Activated naive CD8-positive, alpha-beta T cell treated with anti-CD3 and anti-CD28 coated beads, Interleukin-2, amount 50 U/mL, for 24 hours (primary cell): ENCODE measurements at regions not wholly inside any gene's neighbourhood (a gene's known extent, or its start where the extent isn't known, plus 50 kb on each side); places are given as distances from the start of the nearest gene placed in this dataset.

Experiments
- ATAC-seq: fragments of 150-1000 bp; cut with Tn5 transposase; one replicate; pipeline ENCODE4 v1.10.0; 2021
- DNase-seq: peaks from one replicate; pipeline ENCODE4 v3.0.0; 2021
- H3K27ac Mint-ChIP-seq: one replicate; pipeline ENCODE4 v1.8.0; 2021; ENCODE audit warnings: mild to moderate bottlenecking, mixed read lengths
- H3K27me3 Mint-ChIP-seq: one replicate; pipeline ENCODE4 v1.8.0; 2021; ENCODE audit warnings: mixed read lengths
- H3K36me3 Mint-ChIP-seq: one replicate; pipeline ENCODE4 v1.8.0; 2021; ENCODE audit warnings: low read depth, mixed read lengths
- H3K4me1 Mint-ChIP-seq: one replicate; pipeline ENCODE4 v1.8.0; 2021; ENCODE audit warnings: mixed read lengths
- H3K4me3 Mint-ChIP-seq: one replicate; pipeline ENCODE4 v1.8.0; 2021; ENCODE audit warnings: mild to moderate bottlenecking, moderate library complexity, mixed read lengths
- H3K9me3 Mint-ChIP-seq: one replicate; pipeline ENCODE4 v1.8.0; 2021; ENCODE audit warnings: mixed read lengths

DNA sequence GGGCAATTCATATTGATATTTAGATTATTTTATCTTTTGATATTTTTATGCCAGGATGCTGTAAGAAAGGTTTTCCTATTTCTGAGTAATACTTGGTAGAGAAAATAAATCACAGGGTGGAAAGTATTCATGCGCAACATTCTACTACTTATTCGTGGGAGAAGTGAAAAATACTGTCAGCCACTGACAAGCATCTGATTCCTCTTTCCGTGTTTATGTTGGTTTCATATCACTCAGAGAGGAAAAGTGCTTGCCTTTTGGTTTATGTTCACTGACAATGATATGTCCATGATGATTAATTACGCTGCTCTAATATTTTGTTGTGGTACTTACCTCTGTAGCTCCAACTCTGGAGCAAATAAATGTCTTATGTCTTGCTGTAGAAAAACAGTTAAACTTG, 429.4 kb downstream of the EDEM1 start:
- Mint-ChIP-seq H3K27ac (no peak overlapping the region), H3K27me3 (no peaks in the 10 kb centered on the region), H3K9me3 (peaks cover 3% of the 10 kb centered on the region), H3K4me1 (no peaks in the 10 kb centered on the region), H3K36me3 (no peaks in the 10 kb centered on the region), H3K4me3 (no peak overlapping the region)
- ATAC-seq (no peak), DNase-seq (no peak)

DNA sequence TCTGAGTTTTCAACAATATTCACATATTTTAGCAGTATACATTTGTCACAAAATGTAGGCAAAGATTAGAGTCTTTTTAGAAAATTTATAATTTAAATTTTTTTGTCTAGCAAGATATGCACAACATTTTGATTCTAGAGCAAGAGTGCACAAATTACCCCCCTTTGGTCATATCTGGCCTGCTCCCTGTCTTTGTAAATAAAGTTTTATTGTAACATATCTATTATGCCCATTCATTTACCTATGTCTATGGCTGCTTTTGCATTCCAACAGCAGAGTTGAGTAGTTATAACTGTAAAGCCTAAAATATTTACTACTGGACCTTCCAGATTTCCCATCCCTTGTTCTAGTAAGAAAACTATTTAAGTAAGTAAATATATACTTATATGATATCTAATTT, 430.7 kb downstream of the EDEM1 start:
- Mint-ChIP-seq H3K4me3 (no peak overlapping the region), H3K36me3 (no peaks in the 10 kb centered on the region), H3K4me1 (no peaks in the 10 kb centered on the region), H3K9me3 (peaks cover 7% of the 10 kb centered on the region), H3K27me3 (no peaks in the 10 kb centered on the region), H3K27ac (no peak overlapping the region)
- ATAC-seq (no peak), DNase-seq (no peak)

DNA sequence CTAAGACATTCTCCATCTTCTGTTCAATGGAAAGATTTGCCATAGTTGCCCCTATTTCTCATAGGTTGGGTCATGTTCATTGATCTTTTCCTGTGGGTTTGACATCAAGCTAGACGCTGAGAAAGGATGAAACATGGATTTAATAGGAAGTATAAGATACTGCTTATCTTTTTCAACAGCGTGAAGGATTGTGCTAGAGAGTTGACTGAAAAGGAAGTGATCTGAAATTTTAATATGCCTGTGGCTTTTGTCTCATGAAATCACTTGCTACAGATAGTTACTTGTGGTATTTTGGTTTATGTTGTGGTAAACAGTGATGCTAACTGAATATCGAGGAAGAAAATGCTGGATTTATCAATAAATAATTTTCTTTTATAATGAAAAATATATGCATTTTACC, 442.9 kb downstream of the EDEM1 start:
- no peak for DNase-seq
- ATAC-seq: no peak
- no peaks in the 10 kb centered on the region for H3K4me1 Mint-ChIP-seq
- peaks cover 4% of the 10 kb centered on the region for H3K9me3 Mint-ChIP-seq
- no peak overlapping the region for H3K4me3 Mint-ChIP-seq
- no peaks in the 10 kb centered on the region for H3K27me3 Mint-ChIP-seq
- H3K27ac Mint-ChIP-seq: no peak overlapping the region
- H3K36me3 Mint-ChIP-seq: no peaks in the 10 kb centered on the region

DNA sequence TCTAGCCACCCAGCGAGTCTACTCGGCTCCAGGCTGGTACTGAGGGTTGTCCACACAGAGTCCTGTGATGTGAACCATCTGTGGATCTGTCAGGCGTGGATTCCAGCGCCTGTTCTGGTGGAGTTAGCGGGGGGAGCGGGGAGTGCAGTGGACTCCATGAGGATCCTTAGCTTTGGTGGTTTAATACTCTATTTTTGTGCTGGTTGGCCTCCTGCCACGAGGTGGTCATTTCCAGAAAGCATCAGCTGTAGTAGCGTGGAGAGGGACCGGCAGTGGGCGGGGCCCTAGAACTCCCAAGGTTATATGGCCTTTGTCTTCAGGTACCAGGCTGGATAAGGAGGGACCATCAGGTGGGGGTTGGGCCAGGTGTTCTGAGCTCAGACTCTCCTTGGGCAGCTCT, 446.5 kb downstream of the EDEM1 start:
- Mint-ChIP-seq H3K27ac (no peak overlapping the region), H3K27me3 (no peaks in the 10 kb centered on the region), H3K4me1 (no peaks in the 10 kb centered on the region), H3K36me3 (no peaks in the 10 kb centered on the region), H3K4me3 (no peak overlapping the region), H3K9me3 (peaks cover 14% of the 10 kb centered on the region)
- no peak for ATAC-seq
- DNase-seq: no peak

DNA sequence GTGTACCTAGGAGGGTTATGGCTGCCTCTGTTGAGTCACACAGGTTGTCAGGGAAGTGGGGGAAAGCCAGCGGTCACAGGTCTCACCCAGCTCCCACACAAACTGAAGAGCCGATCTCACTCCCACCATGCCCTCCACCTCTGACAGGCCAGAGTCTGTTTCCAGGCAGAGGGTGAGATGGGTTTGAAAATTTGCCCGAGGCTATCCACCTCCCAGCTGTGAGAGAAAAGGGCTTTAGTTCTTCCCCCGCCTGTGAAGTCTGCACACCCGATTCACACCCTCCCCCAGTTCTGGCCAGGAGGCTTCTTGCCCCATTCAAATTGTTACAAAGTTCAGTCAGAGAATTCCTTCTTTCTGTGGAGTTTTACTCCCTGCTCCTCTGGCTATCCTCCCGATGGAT, 446.9 kb downstream of the EDEM1 start:
- Mint-ChIP-seq H3K36me3 (no peaks in the 10 kb centered on the region), H3K4me1 (no peaks in the 10 kb centered on the region), H3K27me3 (no peaks in the 10 kb centered on the region), H3K4me3 (no peak overlapping the region), H3K27ac (no peak overlapping the region), H3K9me3 (peaks cover 16% of the 10 kb centered on the region)
- DNase-seq (no peak), ATAC-seq (no peak)

DNA sequence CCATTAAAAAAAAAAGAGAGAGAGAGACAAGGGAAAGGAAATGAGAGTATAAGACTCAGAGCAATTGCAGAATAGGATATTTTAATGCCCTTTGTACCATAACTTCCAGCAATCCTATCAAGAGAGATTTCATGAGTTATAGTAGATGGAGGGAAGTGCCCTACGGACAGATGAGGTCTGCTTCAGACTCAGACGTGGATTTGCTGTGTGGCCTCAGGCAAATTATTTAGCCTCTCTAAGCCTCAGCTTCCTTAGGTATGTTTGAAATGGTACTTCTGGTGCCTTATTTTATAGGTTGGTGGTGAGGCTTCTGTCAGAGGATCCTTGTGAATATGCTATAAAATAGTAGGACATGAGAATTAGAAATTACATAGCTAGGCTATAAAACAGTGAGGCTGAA, 448.2 kb downstream of the EDEM1 start:
- Mint-ChIP-seq H3K36me3 (no peaks in the 10 kb centered on the region), H3K27ac (no peak overlapping the region), H3K4me3 (no peak overlapping the region), H3K27me3 (no peaks in the 10 kb centered on the region), H3K9me3 (peaks cover 16% of the 10 kb centered on the region), H3K4me1 (no peaks in the 10 kb centered on the region)
- ATAC-seq (no peak), DNase-seq (no peak)

DNA sequence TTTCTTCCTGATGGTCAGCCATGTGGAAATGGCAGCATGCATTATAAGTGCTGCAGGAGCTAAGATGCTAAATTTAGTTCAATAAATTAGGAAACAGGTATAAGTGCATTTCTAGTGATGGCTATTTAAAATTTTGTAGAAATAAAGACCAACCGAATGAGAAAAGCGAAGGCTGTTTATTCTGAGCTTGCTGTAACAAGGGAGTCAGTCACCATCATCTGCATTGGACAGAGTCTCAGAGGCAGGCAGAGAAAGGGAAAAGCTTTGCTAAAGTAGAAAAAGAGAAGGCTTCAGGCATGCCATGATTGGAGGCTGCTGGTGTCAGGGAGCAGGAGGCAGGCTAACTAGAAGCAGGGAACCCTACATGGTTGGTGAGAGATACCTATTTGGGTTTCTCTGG, 451.0 kb downstream of the EDEM1 start:
- DNase-seq: no peak

DNA sequence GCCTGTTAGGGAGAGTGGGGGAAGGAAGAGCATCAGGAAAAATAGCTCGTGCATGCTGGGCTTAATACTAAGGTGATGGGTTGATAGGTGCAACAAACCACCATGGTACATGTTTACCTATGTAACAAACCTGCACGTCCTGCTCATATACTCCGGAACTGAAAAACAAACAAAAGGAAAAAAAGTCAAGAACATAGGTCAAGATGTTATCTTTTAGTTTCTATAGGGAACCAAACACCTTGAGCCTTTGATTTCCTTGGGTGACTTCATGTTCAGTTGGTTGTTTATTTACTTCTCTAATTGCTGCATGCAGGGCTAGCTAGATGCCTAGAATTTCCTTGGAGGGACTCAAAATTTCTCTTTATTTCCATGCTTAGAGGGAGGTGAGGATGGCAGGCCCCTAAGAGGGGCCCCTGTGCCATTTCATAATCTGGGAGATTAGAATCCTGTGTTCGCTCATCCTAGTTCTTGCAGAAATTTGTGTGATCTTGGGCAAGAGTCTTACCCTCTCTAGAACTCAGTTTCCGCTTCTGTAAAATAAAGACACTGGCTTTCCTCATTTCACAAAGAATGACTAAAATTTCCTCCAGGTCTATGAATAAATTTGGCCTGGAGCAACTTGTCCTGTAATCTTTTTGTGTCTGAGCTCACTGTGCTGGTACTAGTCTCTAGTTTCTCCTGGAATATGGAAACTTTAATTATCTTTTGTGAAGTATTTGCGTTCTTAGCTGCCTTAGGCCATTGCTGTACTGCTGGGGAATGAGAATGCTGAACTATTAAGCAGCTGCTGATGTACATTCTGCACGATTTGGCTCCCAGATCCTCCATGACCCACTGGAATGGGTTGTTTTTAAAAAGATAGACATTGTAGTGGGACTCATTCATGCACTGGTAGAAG, 457.5 kb downstream of the EDEM1 start:
- Mint-ChIP-seq H3K27ac (no peak overlapping the region), H3K4me3 (no peak overlapping the region), H3K27me3 (no peaks in the 10 kb centered on the region), H3K4me1 (no peaks in the 10 kb centered on the region), H3K9me3 (peaks cover 5% of the 10 kb centered on the region), H3K36me3 (no peaks in the 10 kb centered on the region)
- DNase-seq: no peak
- no peak for ATAC-seq

More for the DNA sequence above, 451.0 kb downstream of the EDEM1 start:
- Mint-ChIP-seq H3K9me3 (peaks cover 17% of the 10 kb centered on the region), H3K36me3 (no peaks in the 10 kb centered on the region), H3K4me1 (no peaks in the 10 kb centered on the region), H3K27me3 (no peaks in the 10 kb centered on the region), H3K4me3 (no peak overlapping the region), H3K27ac (no peak overlapping the region)
- no peak for ATAC-seq

DNA sequence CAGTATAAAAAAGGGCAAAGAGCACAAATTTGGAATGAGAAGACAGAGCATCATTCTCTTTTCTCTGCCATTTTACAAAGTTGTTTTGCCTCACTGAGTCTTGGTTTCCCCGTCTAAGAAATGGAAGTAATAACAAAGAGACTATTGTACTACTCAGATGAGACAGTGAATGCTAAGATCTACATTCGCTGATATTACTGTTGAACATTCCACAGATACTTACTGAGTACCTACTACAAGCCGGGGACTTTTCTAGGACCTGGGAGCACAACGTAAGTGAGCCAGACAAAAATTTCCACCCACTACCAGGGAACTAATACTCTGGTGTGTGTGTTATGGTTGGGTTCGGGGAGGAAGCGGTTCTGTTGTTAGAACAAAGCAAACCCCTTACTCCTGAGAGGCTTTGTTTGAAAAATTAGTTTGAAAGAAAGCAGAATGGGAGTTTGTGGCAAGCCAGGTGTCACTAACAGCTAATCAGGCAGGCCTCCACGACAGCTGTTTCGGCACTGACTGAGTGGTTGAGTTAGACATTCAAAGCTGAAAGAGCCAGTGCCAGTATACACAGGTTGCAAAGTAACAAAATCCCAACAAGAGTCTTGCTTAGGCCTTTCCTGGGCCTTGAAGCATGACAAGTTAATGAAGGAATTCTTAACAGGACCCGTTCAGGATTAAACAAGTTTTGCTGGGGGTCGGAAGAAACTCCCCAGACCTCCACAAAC, 458.3 kb downstream of the EDEM1 start:
- no peak for DNase-seq
- no peak overlapping the region for H3K4me3 Mint-ChIP-seq
- no peak for ATAC-seq
- H3K4me1 Mint-ChIP-seq: no peaks in the 10 kb centered on the region
- no peaks in the 10 kb centered on the region for H3K27me3 Mint-ChIP-seq
- H3K9me3 Mint-ChIP-seq: peaks cover 5% of the 10 kb centered on the region
- no peaks in the 10 kb centered on the region for H3K36me3 Mint-ChIP-seq
- H3K27ac Mint-ChIP-seq: no peak overlapping the region

DNA sequence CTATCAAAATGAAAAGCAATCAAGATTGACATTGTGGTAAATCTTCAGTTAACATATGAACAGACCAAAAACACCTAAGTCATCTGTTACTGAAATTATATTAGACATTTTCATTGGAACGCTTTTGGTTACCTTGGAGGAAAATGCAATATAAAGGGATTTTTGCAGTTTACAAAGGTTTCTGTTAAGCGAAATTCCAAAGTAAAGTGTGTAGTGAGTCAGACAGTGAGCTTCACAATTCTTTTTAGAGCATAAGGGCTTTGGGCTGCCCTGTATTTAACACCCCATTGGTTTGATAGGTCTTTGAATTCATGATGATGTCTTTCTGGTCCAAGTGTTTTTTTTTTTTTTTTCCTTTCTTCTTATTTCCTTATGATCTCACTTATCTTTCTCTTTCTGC, 462.8 kb downstream of the EDEM1 start:
- H3K9me3 Mint-ChIP-seq: peaks cover 6% of the 10 kb centered on the region
- ATAC-seq: no peak
- H3K4me3 Mint-ChIP-seq: no peak overlapping the region

DNA sequence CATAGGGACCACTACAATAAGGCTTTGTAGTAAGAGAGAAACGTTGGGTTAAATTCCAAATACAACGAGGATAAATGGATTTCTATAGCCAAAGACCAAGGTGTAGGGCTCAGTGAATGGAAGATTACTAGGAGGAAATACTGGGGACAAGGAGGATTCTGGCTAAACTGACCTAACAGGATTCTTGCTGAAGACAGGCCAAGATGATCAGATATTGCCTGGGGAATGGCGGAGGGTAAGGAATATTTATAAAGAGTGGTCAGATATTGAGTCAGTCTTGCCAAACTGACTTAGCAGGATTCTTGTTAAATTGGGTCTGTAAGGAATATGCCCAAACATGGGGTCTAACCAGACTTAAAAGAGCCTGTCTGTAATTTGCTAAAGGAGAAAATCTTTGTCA, 463.8 kb downstream of the EDEM1 start:
- Mint-ChIP-seq H3K9me3 (peaks cover 6% of the 10 kb centered on the region), H3K4me3 (no peak overlapping the region), H3K27me3 (no peaks in the 10 kb centered on the region), H3K36me3 (no peaks in the 10 kb centered on the region), H3K4me1 (no peaks in the 10 kb centered on the region), H3K27ac (no peak overlapping the region)
- DNase-seq (no peak), ATAC-seq (no peak)

More for the DNA sequence above, 462.8 kb downstream of the EDEM1 start:
- no peak overlapping the region for H3K27ac Mint-ChIP-seq
- H3K36me3 Mint-ChIP-seq: no peaks in the 10 kb centered on the region
- H3K4me1 Mint-ChIP-seq: no peaks in the 10 kb centered on the region
- H3K27me3 Mint-ChIP-seq: no peaks in the 10 kb centered on the region
- DNase-seq: no peak

DNA sequence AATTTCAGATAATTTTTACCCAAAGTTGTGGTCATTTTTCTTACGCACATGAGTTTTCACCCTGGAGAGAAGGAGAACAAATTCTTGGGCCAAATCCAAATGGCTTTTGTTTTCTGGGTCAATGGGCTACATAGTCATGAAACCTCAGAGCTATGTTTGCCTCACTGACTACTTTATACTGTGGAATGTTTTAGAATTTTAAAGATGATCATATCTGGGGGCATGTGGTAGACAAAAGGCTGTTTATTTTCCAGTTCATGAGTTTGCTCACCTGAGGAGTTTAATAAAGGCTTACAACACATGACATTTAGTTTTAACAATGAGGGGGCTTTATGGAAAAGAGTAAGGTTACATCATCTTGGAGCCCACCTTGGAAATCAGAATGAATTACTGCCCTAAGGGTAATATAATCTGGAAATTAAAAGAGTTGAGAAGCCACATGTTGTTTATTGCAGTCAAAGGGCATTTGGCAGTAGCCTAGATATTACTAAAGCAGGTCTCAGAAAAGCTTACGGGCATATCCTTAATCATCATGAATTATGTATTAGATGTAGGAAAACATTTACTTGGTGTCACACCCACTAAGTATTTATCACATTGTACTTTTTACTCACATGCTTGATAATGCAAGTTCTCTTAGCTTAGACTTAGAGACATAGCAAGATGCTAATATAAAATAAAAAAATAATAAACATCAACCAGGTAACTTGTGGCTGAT, 466.1 kb downstream of the EDEM1 start:
- Mint-ChIP-seq H3K27ac (no peak overlapping the region), H3K4me3 (no peak overlapping the region), H3K27me3 (no peaks in the 10 kb centered on the region), H3K9me3 (peaks cover 12% of the 10 kb centered on the region), H3K36me3 (no peaks in the 10 kb centered on the region), H3K4me1 (no peaks in the 10 kb centered on the region)
- ATAC-seq: no peak
- no peak for DNase-seq

DNA sequence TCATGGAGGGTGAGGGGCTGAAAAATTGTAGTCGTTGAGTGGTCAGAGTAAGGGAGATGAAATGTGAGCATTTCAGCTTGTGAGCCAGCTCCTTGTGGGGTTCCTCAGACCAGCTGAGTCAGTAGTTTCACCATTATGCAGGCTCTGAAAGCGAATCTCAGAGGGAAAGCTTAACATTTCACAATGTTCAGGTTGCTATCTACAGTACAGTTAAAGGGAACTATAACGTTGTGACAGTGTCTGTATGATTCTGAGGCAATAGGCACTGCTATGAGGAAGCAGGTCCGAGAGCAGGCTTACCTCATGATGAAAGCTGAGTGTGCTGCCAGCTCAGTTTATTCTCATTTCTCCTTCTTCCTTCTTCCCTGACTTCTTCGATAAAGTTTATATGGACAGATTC, 469.6 kb downstream of the EDEM1 start:
- H3K27ac Mint-ChIP-seq: no peak overlapping the region
- H3K4me1 Mint-ChIP-seq: no peaks in the 10 kb centered on the region
- H3K27me3 Mint-ChIP-seq: no peaks in the 10 kb centered on the region
- no peak overlapping the region for H3K4me3 Mint-ChIP-seq
- ATAC-seq: no peak
- H3K9me3 Mint-ChIP-seq: peaks cover 5% of the 10 kb centered on the region
- no peaks in the 10 kb centered on the region for H3K36me3 Mint-ChIP-seq
- DNase-seq: no peak

DNA sequence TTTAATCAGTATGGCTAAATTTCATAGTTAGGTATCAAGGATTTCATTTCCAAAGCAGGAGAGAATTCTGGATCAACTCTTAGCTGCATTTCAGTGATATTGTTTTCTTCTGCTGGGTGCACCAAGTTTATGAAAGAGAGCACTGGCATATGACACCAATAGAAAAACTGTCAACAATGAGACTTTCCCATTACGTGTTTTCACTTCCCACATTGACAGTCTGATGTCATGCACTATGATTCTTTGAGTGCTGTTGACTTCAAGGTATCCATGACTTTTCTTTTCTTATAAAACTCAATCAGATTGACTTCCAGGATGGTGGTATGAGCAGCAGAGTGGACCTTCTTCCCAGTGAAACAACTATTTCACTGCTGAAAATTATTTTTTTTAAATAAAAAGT, 476.1 kb downstream of the EDEM1 start:
- Mint-ChIP-seq H3K27me3 (no peaks in the 10 kb centered on the region), H3K27ac (no peak overlapping the region), H3K4me3 (no peak overlapping the region), H3K4me1 (no peaks in the 10 kb centered on the region), H3K36me3 (peaks cover 2% of the 10 kb centered on the region), H3K9me3 (peaks cover 11% of the 10 kb centered on the region)
- ATAC-seq (no peak), DNase-seq (no peak)

DNA sequence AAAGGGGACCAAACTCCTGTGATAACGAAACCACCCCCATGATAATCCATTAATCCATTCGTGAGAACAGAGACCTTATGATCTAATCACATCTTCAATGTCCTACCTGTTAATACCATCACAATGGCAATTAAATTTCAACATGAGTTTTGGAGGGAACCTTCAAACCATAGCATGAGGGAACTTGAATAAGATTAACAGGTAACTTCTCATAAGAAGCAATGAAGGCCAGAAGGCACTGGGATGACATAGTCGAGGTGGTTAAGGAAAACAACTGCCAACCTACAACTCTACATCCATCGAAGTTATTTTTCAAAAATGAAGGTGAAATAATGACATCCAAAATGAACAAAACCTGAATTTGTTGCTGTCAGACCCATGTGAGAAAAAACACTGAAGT, 478.9 kb downstream of the EDEM1 start:
- DNase-seq: no peak
- H3K36me3 Mint-ChIP-seq: peaks cover 2% of the 10 kb centered on the region

More for the DNA sequence above, 478.9 kb downstream of the EDEM1 start:
- H3K27me3 Mint-ChIP-seq: no peaks in the 10 kb centered on the region
- peaks cover 11% of the 10 kb centered on the region for H3K9me3 Mint-ChIP-seq
- no peak for ATAC-seq
- no peaks in the 10 kb centered on the region for H3K4me1 Mint-ChIP-seq
- H3K27ac Mint-ChIP-seq: no peak overlapping the region
- no peak overlapping the region for H3K4me3 Mint-ChIP-seq
